PFSK-1 (cell line): ENCODE measurements at regions not wholly inside any gene's neighbourhood (a gene's known extent, or its start where the extent isn't known, plus 50 kb on each side); places are given as distances from the start of the nearest gene placed in this dataset.

Experiments
- FOXP2 ChIP-seq: optimal IDR thresholded peaks from 2 replicates; pipeline ENCODE3; 2011; ENCODE audit warnings: borderline replicate concordance, control low read depth, inconsistent platforms; ENCODE audit not compliant: insufficient read depth; ENCODE audit errors: extremely low read length, extremely low read depth
- POLR2AphosphoS5 ChIP-seq: IDR thresholded peaks from 2 replicates; pipeline ENCODE4 v1.6.1; 2012; ENCODE audit warnings: low read depth, mild to moderate bottlenecking, control low read depth, low read length, moderate library complexity
- REST ChIP-seq, 2 experiments: IDR thresholded peaks; 2 replicates each; pipeline versions ENCODE4 v1.6.1 to v1.8.0; 2011 to 2012; ENCODE audit warnings: low read depth in 2 of 2, low read length in 2 of 2, control low read depth in 1 of 2, inconsistent platforms in 1 of 2, mild to moderate bottlenecking in 1 of 2, moderate library complexity in 1 of 2; ENCODE audit not compliant: insufficient read depth in 1 of 2
- SIN3A ChIP-seq: IDR thresholded peaks from 2 replicates; pipeline ENCODE4 v1.6.1; 2012; ENCODE audit warnings: mild to moderate bottlenecking, low read length, moderate library complexity, borderline replicate concordance; ENCODE audit not compliant: insufficient read depth
- TAF1 ChIP-seq: IDR thresholded peaks from 2 replicates; pipeline ENCODE4 v1.6.1; 2012; ENCODE audit warnings: low read length, control low read depth, borderline replicate concordance; ENCODE audit not compliant: insufficient read depth

- TF ChIP-seq FOXP2 (no peak), REST (IDR thresholded peaks at IDR 0.05; ENCODE audit: insufficient read depth in 1 of 2, low read depth in 2 of 2, low read length in 2 of 2) (no peak), TAF1 (no peak), SIN3A (no peak), POLR2AphosphoS5 (no peak)
These were observed 113.2 kb upstream of the GPR26 start for GRCh38 chr10:123552760-123553554.

DNA sequence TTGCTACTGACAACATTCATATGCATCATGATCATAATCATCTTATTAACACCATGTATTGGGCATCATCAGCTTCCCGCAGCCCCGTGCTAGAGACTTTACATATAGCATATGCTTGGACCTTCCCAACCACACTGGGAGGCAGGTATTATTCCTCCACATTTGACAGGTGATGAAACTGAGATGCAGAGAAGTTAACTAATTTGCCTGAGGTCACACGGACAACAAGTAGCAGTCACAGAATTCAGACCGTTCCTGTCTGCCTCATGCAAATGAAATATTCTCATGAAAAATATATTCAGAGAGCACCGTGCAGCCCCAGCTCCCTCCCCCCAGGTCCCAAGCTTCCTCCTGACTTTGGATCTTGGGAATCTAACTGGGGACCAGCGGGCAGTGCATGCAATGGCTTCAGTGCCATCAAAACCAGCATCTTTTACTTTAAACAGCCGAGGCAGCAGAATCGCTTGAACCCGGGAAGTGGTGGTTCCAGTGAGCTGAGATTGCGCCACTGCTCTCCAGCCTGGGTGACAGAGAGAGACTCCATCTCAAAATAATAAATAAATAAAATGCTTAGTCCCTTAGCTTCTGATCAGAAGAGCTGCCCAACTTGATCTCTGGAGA, 112.2 kb upstream of the GPR26 start:
- TF ChIP-seq FOXP2: no peak
- no peak for TF ChIP-seq SIN3A
- TF ChIP-seq TAF1: no peak
- no peak for TF ChIP-seq POLR2AphosphoS5
- TF ChIP-seq REST (IDR thresholded peaks at IDR 0.05; ENCODE audit: insufficient read depth in 1 of 2, low read depth in 2 of 2, low read length in 2 of 2): no peak

- TF ChIP-seq REST (IDR thresholded peaks at IDR 0.05; ENCODE audit: insufficient read depth in 1 of 2, low read depth in 2 of 2, low read length in 2 of 2) (no peak), TAF1 (no peak), POLR2AphosphoS5 (no peak), SIN3A (no peak), FOXP2 (no peak)
These were observed 111.5 kb upstream of the GPR26 start for GRCh38 chr10:123554656-123555055.

DNA sequence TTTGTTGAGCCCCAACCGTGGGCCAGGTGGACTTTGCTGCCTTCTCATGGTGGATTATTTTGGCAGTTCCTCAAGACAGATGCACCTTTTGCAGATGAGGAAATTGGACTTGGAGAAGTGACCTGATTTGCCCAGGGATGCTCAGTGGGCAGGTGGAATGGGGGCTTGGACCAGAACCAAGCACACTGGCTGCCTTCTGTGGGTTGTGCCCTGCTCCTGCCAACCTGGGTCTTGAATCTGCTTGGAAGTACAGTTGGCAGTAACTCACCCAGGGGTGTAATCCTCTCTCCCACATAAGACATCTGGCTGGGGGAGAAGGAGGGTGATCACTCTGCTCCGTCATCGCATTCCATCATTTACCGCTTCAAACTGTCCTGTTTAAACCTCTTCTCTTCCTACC, 110.5 kb upstream of the GPR26 start:
- TF ChIP-seq FOXP2: no peak
- no peak for TF ChIP-seq TAF1
- no peak for TF ChIP-seq POLR2AphosphoS5
- TF ChIP-seq SIN3A: no peak
- TF ChIP-seq REST (IDR thresholded peaks at IDR 0.05; ENCODE audit: insufficient read depth in 1 of 2, low read depth in 2 of 2, low read length in 2 of 2): no peak
